Omental fat pad (tissue), 3 donors: ENCODE measurements at regions not wholly inside any gene's neighbourhood (a gene's known extent, or its start where the extent isn't known, plus 50 kb on each side); places are given as distances from the start of the nearest gene placed in this dataset.

Experiments used
- ATAC-seq: fragments of 150-250 bp; one replicate; pipeline ENCODE4 v1.9.1; 2016; ENCODE audit warnings: mild to moderate bottlenecking, moderate library complexity; ENCODE audit not compliant: low FRiP score
- DNase-seq: peaks from one replicate; pipeline ENCODE4 v3.0.0-alpha.2; 2019; ENCODE audit warnings: low spot score
- CTCF ChIP-seq, 3 donors: fragments of 450-650 bp; IDR thresholded peaks; one replicate each; pipeline ENCODE4 v1.5.1; 2016 to 2017; ENCODE audit warnings: antibody characterized with exemption in 3 of 3, mild to moderate bottlenecking in 3 of 3, moderate library complexity in 2 of 3

GRCh38 chr1:14009582-14009981 is 309.6 kb downstream of the PRDM2 start:
- DNase-seq (no peak), ATAC-seq (no peak)
- no peak for TF ChIP-seq CTCF (IDR thresholded peaks at IDR 0.05)

GRCh38 chr1:14010476-14010875 is 310.5 kb downstream of the PRDM2 start:
- no peak for TF ChIP-seq CTCF (IDR thresholded peaks at IDR 0.05)
- ATAC-seq (no peak), DNase-seq (no peak)

- ATAC-seq (no peak), DNase-seq (no peak)
- no peak for TF ChIP-seq CTCF (IDR thresholded peaks at IDR 0.05)
These were observed 311.1 kb downstream of the PRDM2 start for GRCh38 chr1:14011132-14011531.

GRCh38 chr1:14011888-14012287 is 311.9 kb downstream of the PRDM2 start:
- TF ChIP-seq CTCF (IDR thresholded peaks at IDR 0.05): no peak
- DNase-seq (no peak), ATAC-seq (no peak)

- TF ChIP-seq CTCF (IDR thresholded peaks at IDR 0.05): no peak
- no peak for ATAC-seq
These were observed 314.9 kb downstream of the PRDM2 start for GRCh38 chr1:14014929-14015328.

GRCh38 chr1:14015917-14016316 is 315.9 kb downstream of the PRDM2 start:
- ATAC-seq (no peak), DNase-seq (no peak)
- TF ChIP-seq CTCF (IDR thresholded peaks at IDR 0.05): no peak

More at GRCh38 chr1:14014929-14015328, 314.9 kb downstream of the PRDM2 start:
- DNase-seq: no peak

- TF ChIP-seq CTCF (IDR thresholded peaks at IDR 0.05): no peak
- no peak for ATAC-seq
- no peak for DNase-seq
These were observed 317.6 kb downstream of the PRDM2 start for GRCh38 chr1:14017531-14017961.
